GM21360 (cell line): ENCODE measurements at regions not wholly inside any gene's neighbourhood (a gene's known extent, or its start where the extent isn't known, plus 50 kb on each side); places are given as distances from the start of the nearest gene placed in this dataset.
"Not testable (repeated sequence)": the region's sequence is repeated elsewhere in the genome, so short reads cannot be mapped to it uniquely, and the experiment has no call there.

ENCODE experiments used
- ATAC-seq: cut with Tn5 transposase; IDR thresholded peaks from one replicate; pipeline ENCODE4 v1.9.1; 2021; ENCODE audit warnings: mild to moderate bottlenecking, moderate library complexity; ENCODE audit not compliant: unreplicated experiment

DNA sequence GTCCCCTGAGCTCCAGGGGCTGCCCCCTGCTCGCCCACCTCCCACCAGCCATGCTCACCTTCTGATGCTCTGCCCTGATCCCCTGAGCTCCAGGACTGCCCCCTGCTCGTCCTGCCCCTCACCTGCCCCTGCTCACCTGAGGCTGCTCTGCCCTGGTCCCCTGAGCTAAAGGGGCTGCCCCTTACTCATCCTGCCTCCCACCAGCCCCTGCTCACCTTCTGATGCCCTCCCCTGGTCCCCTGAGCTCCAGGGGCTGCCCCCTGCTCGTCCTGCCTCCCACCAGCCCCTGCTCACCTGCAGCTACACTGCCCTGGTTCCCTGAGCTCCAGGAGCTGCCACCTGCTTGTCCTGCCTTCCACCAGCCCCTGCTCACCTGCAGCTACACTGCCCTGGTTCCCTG is 247.2 kb downstream of the TMEM121 start:
- ATAC-seq: no peak

DNA sequence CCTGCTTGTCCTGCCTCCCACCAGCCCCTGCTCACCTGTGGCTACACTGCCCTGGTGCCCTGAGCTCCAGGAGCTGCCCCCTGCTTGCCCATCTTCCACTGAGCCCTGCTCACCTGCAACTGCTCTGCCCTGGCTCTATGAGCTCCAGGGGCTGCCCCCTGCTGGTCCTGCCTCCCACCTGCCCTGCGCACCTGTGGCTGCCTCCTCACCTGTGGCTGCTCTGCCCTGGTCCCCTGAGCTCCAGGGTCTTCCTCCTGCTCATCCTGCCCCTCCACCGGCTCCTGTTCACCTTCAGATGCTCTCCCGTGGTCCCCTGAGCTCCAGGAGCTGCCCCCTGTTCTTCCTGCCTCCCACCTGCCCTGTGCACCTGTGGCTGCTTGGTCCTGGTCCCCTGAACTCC is 247.6 kb downstream of the TMEM121 start:
- no peak for ATAC-seq

DNA sequence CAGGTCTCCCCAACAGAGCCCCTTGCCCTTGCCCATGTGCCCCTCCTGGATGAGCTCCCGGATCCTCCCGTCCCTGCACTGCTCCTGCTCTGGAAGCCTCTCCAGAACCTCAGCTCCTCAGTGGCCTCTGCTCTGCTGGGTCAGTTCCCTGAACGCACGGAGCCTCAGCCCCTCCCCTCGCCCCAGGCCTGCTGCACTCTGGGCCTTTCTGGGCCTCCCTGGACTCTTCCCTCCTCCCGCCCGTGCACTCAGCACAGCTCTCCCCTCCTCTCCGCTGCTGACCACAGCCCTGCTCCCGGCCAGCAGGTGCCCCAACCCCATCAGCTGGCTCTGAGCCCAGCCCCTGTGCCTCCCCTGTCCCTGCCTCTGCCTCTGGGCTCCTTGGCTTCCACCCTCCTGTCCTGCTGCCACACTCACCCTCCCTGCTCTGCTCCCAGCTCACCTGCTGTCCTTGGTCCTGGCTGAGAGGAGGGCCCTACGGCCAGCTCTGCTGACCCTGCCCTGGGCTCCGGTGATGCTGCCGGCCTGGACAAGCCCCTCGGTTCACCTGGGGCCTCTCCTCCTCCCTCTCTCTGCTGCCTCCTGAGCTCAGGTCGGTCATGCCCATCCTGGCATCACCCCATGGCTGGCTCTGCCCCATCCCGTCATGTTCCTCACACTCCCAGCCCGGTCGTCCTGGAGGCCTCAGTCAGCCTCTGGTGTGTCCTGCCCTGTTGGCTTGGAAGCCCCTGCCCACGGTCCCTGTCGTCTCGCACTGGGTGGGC is 248.4 kb downstream of the TMEM121 start:
- ATAC-seq: not testable (repeated sequence)

- ATAC-seq: not testable (repeated sequence)
Observed at GRCh38 chr14:105775349-105775923, 249.1 kb downstream of the TMEM121 start.

DNA sequence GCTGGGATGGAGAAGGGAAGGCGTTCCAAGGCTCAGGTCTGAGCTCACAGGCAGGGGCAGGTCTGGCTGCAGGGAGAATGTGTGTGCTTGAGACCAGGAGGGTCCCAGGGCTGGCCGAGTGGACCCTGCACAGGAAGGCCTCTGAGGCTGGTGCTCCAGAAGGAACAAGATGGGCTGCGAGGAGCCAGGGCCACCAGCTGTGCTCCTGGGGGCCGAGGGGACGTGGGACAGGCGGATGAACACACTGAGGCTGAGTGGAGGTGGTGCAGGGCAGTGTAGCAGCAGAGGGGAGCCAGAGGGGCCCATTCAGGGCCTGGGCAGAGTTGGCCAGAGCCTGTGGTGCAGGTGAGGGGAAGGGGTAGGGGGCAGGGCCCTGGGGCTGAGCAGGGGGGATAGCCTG is 249.7 kb downstream of the TMEM121 start:
- ATAC-seq: not testable (repeated sequence)

DNA sequence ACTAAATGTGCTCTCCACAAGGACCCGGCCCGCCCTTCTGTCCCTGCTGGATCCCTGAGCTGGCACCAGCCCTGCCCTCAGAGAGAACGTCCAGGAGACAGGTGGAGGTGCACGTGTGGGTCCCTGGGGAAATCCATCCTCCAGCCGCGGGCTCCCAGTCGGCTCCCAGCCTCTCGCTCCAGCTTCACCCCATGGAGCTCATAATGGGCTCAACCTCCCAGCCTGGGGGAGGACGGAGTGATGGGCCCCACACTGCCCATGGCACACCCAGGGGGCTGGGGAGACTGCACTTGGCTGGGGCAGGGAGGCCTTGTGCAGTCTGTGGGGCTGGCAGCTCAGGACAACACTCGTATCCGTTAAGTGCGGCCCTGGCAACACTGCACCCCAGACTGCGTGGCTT is 250.5 kb downstream of the TMEM121 start:
- no peak for ATAC-seq

DNA sequence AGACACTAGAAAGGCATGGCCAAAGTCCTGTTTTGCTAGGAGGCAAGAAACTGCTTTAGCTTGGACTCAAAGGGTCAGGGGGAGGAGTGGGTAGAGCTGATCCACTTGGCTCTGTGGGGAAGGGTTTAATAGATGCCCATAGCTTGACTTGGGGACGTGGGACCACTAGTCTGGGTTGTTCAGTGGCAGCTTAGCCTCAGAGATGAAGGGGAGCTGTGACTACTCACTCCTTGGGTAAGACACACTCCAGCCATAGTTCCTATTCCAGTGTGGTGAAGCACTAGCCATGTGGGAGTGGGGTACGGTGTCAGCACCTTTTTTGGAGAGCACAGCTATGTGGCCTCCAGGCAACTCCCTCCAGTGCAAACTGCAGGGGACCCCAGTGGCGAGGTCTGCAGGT is 257.3 kb downstream of the TMEM121 start:
- ATAC-seq: no peak

DNA sequence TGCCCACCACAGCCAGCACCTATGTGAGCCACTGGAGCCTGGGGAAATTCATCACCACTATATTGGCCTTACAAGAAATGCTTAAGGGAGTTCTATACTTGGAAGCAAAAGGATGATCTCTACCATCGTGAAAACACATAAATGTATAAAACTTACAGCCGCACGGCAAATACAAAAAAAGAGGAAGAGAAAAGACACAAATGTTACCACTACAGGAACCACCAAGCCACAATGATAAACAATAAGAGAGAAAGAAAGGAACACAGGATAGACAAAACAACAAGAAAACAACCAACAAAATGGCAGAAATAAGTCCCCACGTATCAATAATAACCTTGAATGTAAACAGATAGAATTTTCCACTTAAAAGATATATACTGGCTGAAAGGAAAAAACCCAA is 267.5 kb downstream of the TMEM121 start:
- ATAC-seq: no peak

- no peak for ATAC-seq
Observed at GRCh38 chr14:105797546-105797945, 271.2 kb downstream of the TMEM121 start.

DNA sequence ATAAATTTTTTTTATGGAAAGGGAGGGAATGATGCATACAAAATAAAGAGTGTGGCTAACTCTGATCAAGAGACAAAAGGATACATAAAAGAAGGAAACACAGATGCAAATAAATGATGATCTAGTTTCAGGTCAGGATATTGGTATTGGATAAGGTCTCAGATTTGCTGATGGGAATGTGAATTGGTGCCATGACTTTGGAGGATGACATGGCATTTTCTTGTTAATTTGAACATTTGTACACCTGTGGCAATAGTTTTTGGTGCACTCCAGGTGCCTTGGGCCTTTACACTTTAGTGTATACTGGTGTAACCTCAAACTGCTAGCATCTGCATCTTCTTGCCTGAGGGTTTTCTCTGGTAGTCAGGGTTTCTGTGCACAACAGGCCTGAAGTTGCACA is 279.3 kb downstream of the TMEM121 start:
- no peak for ATAC-seq

DNA sequence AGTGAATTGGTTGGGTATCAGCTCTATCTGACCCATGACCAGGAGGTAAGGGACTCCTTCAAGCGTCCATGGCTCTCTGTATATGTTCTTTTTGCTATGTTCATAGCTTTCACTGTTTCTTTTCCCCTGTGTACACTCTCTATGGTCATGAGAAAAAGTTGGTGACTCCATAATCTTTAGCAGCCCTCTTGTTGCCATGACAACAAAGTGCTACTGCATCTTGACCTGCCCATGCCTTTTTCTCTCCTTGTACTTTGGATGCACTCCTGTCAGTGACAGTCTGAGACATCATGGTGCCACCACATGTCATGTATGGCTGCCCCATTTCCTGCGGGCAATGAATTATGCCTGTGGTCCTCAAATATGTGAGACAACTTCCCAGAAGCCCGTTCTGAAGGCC is 280.2 kb downstream of the TMEM121 start:
- ATAC-seq: no peak

- ATAC-seq: peak; percentile 76
Observed at GRCh38 chr14:105817971-105818711, 291.8 kb downstream of the TMEM121 start.

- ATAC-seq: peak; percentile 12
Observed at GRCh38 chr14:105818712-105819005, 292.3 kb downstream of the TMEM121 start.

DNA sequence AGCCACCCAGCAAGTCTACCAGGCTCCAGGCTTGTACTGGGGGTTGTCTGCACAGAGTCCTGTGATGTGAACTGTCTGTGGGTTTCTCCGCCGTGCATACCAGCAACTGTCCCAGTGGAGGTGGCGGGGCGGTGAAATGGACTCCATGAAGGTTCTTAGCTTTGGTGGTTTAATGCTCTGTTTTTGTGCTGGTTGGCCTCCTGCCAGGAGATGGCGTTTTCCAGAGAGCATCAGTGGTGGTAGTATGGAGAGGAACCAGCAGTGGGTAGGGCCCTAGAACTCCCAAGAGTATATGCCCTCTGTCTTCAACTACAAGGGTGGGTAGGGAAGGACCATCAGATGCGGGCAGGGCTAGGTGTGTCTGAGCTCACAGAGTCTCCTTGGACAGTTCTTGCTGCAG is 303.8 kb downstream of the TMEM121 start:
- no peak for ATAC-seq

DNA sequence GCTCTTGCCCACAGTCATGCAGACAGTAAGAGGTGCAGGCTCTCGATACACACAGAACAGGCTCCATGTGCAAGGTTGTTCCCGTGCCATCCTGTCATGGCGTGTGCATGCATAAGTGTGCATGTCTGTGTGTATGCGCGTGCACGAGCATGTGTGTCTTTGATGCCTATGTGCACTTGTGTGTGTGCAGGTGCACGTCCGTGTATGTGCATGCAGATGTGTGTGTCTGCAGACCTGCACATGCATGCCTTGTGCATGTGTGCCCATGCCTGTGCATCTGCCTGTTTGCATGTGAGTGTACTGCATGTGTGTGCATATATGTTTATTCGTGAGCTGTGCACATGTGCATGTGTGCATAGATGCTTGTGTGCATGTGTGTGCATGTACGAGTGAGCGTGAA is 309.8 kb downstream of the TMEM121 start:
- no peak for ATAC-seq

- ATAC-seq: no peak
Observed at GRCh38 chr14:105836730-105837129, 310.3 kb downstream of the TMEM121 start.

DNA sequence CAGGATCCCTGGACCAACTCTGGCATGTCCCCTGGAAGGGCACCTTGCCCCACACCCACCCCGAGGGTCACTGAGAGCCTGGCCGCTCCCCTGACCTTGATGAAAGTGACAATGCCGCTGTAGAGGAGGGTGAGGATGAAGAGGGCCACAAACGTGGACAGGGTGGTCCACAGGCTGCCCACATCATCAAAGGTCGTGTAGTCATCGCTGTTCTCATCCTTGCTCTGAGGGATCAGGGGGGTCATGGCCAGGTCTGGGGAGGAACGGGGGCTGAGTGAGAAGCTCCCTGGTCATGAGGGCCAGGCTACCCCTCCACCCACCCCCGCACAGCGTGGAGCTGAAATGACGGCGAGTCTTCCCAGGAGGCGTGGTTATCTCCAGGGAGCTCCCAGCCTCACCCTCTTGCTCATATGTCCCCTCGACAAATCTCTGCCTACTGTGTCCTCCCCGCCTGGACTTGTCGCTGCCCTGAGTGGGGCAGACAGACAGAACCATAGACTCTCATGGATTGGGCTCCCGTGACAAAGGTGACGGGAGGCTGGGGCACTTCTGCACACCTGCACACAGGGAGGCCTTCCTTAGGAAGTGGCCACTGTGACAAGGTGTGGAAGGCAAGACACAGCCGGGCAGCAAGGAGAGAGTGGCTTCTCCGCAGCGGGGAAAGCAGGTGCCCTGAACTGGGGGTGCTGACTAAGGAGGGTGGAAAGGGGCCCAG is 311.1 kb downstream of the TMEM121 start:
- no peak for ATAC-seq

GRCh38 chr14:105838107-105838506 is 311.7 kb downstream of the TMEM121 start:
- ATAC-seq: no peak

DNA sequence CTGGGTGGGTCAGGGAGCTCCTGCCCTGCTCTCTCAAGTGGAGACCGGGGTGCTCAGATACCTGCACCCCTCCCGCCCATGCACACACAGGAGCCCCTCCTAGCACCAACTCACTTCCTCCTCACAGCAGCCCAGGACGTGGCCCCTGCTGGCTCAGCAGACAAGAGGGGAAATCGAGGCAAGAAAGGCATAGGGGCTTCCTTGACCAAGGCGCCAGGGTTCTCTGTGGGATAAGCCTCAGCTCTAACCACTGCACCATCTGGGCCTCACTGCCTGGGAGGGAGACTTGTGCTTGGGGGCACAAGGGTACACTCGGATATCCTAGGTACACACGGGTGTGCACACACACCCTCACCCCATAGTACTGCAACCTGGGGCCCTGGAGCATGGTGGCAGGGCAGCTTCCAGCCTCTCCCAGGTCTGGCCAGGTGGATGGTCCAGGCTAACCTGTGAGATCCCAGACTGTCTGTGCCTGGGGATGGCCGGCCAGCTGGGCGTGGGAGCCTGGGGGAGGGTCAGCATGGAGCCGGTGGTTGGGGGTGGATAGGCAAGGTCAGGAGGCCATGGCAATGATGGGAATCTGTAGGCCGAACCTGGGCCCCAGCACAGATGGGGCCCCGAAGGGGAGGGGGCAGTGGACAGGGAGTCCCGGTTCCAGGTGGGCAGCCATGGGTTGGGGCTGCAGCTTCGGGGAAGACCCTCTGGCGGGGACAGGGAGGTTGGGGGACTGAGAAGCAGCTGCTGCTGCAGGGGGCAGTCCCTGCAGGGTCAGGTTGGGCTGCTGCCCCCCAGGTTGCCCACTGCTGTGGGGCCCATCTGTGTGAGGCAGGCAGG is 312.4 kb downstream of the TMEM121 start:
- no peak for ATAC-seq

GRCh38 chr14:105839425-105840265 is 313.3 kb downstream of the TMEM121 start:
- no peak for ATAC-seq
